ENCODE measurements at regions not wholly inside any gene's neighbourhood (a gene's known extent, or its start where the extent isn't known, plus 50 kb on each side); places are given as distances from the start of the nearest gene placed in this dataset.

DNA sequence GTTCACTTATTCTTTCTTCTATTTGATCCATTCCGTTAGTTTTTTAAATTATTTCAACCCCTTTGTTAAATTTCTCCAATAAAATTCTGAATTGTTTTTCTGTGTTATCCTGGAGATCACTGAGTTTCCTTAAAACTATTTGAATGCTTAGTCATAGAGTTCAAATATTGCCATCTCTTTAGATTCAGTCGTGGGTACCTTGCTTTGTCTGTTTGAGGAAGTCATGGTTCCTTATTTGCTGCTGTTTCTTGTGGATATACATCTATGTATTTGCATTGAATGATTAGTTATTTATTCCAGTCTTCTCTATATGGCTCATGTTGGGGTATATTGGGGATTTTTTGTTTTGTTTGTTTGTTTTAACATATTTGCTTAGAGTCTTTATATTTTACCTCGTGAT is 80.6 kb downstream of the HINT1 start:
- Histone ChIP-seq H3K27me3 (ENCODE audit: insufficient read depth, low read length, poor library complexity, severe bottlenecking) (no peaks in the 10 kb centered on the region), H4K20me1 (ENCODE audit: insufficient read depth, low read length, poor library complexity, severe bottlenecking) (no peaks in the 10 kb centered on the region), H3K79me2 (ENCODE audit: insufficient read depth, low read length) (no peaks in the 10 kb centered on the region), H3K4me2 (ENCODE audit: low read depth, low read length, poor library complexity, severe bottlenecking) (no peak overlapping the region), H3K9me3 (ENCODE audit: insufficient read depth, low read depth, low read length) (no peaks in the 10 kb centered on the region), H2AFZ (ENCODE audit: low read length) (no peak overlapping the region), H3K9ac (ENCODE audit: low read depth, low read length, poor library complexity, severe bottlenecking) (no peak overlapping the region), H3K4me3 (ENCODE audit: low read length, poor library complexity, severe bottlenecking) (no peak overlapping the region), H3K4me1 (ENCODE audit: insufficient read depth, low read length, poor library complexity, severe bottlenecking) (no peaks in the 10 kb centered on the region), H3K36me3 (ENCODE audit: insufficient read depth, low read length) (no peaks in the 10 kb centered on the region), H3K9me2 (replicated peaks; ENCODE audit: low read depth, low read length) (no peaks in the 10 kb centered on the region), H3F3A (ENCODE audit: low read depth) (no peaks in the 10 kb centered on the region)
- TF ChIP-seq EZH2phosphoT487 (IDR thresholded peaks at IDR 0.05; ENCODE audit: borderline replicate concordance), result no peak
- TF ChIP-seq, protein P1, sequence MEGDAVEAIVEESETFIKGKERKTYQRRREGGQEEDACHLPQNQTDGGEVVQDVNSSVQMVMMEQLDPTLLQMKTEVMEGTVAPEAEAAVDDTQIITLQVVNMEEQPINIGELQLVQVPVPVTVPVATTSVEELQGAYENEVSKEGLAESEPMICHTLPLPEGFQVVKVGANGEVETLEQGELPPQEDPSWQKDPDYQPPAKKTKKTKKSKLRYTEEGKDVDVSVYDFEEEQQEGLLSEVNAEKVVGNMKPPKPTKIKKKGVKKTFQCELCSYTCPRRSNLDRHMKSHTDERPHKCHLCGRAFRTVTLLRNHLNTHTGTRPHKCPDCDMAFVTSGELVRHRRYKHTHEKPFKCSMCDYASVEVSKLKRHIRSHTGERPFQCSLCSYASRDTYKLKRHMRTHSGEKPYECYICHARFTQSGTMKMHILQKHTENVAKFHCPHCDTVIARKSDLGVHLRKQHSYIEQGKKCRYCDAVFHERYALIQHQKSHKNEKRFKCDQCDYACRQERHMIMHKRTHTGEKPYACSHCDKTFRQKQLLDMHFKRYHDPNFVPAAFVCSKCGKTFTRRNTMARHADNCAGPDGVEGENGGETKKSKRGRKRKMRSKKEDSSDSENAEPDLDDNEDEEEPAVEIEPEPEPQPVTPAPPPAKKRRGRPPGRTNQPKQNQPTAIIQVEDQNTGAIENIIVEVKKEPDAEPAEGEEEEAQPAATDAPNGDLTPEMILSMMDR (conservative IDR thresholded peaks at IDR 0.05; ENCODE audit: low read length), result no peak

DNA sequence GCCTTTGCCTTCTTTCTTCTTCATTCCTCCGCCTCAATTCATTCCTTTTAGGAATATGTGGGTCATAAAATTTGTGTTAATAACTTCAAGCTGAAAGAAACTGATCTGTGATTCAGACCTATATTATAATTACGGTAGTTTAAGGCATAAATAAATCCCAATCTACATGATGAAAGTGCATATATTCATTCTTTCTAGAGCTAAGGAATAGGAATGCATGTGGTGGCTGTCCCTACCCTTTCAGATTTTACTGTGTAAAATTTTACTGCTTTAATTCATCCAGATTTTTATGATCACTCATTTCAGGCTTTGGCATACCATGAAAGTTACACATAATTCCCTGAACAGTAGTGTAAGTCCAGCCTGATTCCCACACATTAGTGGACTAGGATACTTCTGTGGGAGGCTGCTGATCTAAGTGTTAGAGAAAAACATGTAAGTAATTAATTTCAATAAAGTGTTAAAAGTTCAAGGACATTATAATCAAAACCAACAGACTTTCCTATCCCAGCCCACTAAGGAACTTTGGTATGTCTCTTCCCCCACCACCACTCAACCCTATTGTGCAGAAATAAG is 83.1 kb downstream of the HINT1 start:
- Histone ChIP-seq H2AFZ (ENCODE audit: low read length) (no peak overlapping the region), H3K27me3 (ENCODE audit: insufficient read depth, low read length, poor library complexity, severe bottlenecking) (no peaks in the 10 kb centered on the region), H4K20me1 (ENCODE audit: insufficient read depth, low read length, poor library complexity, severe bottlenecking) (no peaks in the 10 kb centered on the region), H3K9me2 (replicated peaks; ENCODE audit: low read depth, low read length) (no peaks in the 10 kb centered on the region), H3K9ac (ENCODE audit: low read depth, low read length, poor library complexity, severe bottlenecking) (no peak overlapping the region), H3K4me3 (ENCODE audit: low read length, poor library complexity, severe bottlenecking) (no peak overlapping the region), H3K79me2 (ENCODE audit: insufficient read depth, low read length) (no peaks in the 10 kb centered on the region), H3F3A (ENCODE audit: low read depth) (no peaks in the 10 kb centered on the region), H3K4me2 (ENCODE audit: low read depth, low read length, poor library complexity, severe bottlenecking) (no peak overlapping the region), H3K9me3 (ENCODE audit: insufficient read depth, low read depth, low read length) (no peaks in the 10 kb centered on the region), H3K36me3 (ENCODE audit: insufficient read depth, low read length) (no peaks in the 10 kb centered on the region), H3K4me1 (ENCODE audit: insufficient read depth, low read length, poor library complexity, severe bottlenecking) (no peaks in the 10 kb centered on the region)
- no peak for TF ChIP-seq EZH2phosphoT487 (IDR thresholded peaks at IDR 0.05; ENCODE audit: borderline replicate concordance)
- TF ChIP-seq, protein P1 (conservative IDR thresholded peaks at IDR 0.05; ENCODE audit: low read length), result no peak

DNA sequence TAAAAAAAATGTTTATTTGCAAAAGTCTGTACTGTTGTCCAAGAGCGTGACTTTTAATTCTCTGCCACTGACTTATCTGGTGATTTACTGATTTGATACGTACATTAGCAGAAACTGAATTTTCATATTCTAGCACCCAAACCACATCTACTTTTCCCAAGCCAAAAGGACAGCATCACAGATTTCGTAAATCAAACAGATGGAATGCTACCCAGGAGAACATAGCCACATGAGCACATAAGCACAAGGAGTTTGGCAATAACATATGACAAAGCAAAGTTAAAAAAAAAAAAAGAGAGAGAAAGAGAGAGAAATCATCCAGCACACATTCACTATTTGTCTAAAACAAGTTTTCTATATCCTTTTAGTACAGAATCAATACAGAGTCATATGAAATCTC is 83.7 kb downstream of the HINT1 start:
- H3K27me3 ChIP-seq (ENCODE audit: insufficient read depth, low read length, poor library complexity, severe bottlenecking), result no peaks in the 10 kb centered on the region
- H3K4me2 ChIP-seq (ENCODE audit: low read depth, low read length, poor library complexity, severe bottlenecking), result no peak overlapping the region
- H3K4me3 ChIP-seq (ENCODE audit: low read length, poor library complexity, severe bottlenecking), result no peak overlapping the region

More for the DNA sequence above, 83.7 kb downstream of the HINT1 start:
- Histone ChIP-seq H3K9me3 (ENCODE audit: insufficient read depth, low read depth, low read length) (no peaks in the 10 kb centered on the region), H3K4me1 (ENCODE audit: insufficient read depth, low read length, poor library complexity, severe bottlenecking) (no peaks in the 10 kb centered on the region), H3K9me2 (replicated peaks; ENCODE audit: low read depth, low read length) (no peaks in the 10 kb centered on the region), H2AFZ (ENCODE audit: low read length) (no peak overlapping the region), H3K79me2 (ENCODE audit: insufficient read depth, low read length) (no peaks in the 10 kb centered on the region), H3F3A (ENCODE audit: low read depth) (no peaks in the 10 kb centered on the region), H3K9ac (ENCODE audit: low read depth, low read length, poor library complexity, severe bottlenecking) (no peak overlapping the region), H4K20me1 (ENCODE audit: insufficient read depth, low read length, poor library complexity, severe bottlenecking) (no peaks in the 10 kb centered on the region), H3K36me3 (ENCODE audit: insufficient read depth, low read length) (no peaks in the 10 kb centered on the region)
- TF ChIP-seq, protein P1 (conservative IDR thresholded peaks at IDR 0.05; ENCODE audit: low read length), result no peak
- TF ChIP-seq EZH2phosphoT487 (IDR thresholded peaks at IDR 0.05; ENCODE audit: borderline replicate concordance), result no peak
